Mesendoderm (in vitro differentiated cells): ENCODE measurements at regions not wholly inside any gene's neighbourhood (a gene's known extent, or its start where the extent isn't known, plus 50 kb on each side); places are given as distances from the start of the nearest gene placed in this dataset.

ENCODE experiments used
- DNase-seq: peaks from one replicate; pipeline ENCODE4 v3.0.0; 2013
- H2AK5ac ChIP-seq: 2 replicates; pipeline ENCODE4 v1.6.1; 2013; ENCODE audit warnings: low read length, inconsistent platforms
- H2BK120ac ChIP-seq: 2 replicates; pipeline ENCODE4 v1.6.1; 2013; ENCODE audit warnings: low read depth, mild to moderate bottlenecking, low read length, moderate library complexity, mixed read lengths
- H2BK15ac ChIP-seq: replicated peaks from 2 replicates; pipeline ENCODE4 v1.6.1; 2013; ENCODE audit warnings: low read depth, mild to moderate bottlenecking, moderate library complexity
- H2BK5ac ChIP-seq: 2 replicates; pipeline ENCODE4 v1.6.1; 2013; ENCODE audit warnings: low read length, inconsistent platforms
- H3K18ac ChIP-seq: 2 replicates; pipeline ENCODE4 v1.6.1; 2013; ENCODE audit warnings: mild to moderate bottlenecking, low read length, mixed read lengths
- H3K23ac ChIP-seq: one replicate; pipeline ENCODE4 v1.6.1; 2013; ENCODE audit warnings: low read length
- H3K27ac ChIP-seq: 2 replicates; pipeline ENCODE4 v1.5.1; 2013; ENCODE audit warnings: low read depth, mild to moderate bottlenecking, inconsistent platforms, low read length, moderate library complexity
- H3K27me3 ChIP-seq: 2 replicates; pipeline ENCODE4 v1.6.1; 2013; ENCODE audit warnings: low read length, control low read depth, mild to moderate bottlenecking, inconsistent platforms; ENCODE audit not compliant: insufficient read depth, poor library complexity
- H3K36me3 ChIP-seq: 2 replicates; pipeline ENCODE4 v1.6.1; 2013; ENCODE audit warnings: low read length, inconsistent platforms; ENCODE audit not compliant: control insufficient read depth, insufficient read depth
- H3K4ac ChIP-seq: one replicate; pipeline ENCODE4 v1.6.1; 2013; ENCODE audit warnings: low read depth, mild to moderate bottlenecking, low read length, moderate library complexity
- H3K4me1 ChIP-seq: 2 replicates; pipeline ENCODE4 v1.6.1; 2013; ENCODE audit warnings: low read depth, low read length, inconsistent platforms; ENCODE audit not compliant: control insufficient read depth
- H3K4me2 ChIP-seq: 2 replicates; pipeline ENCODE4 v1.6.1; 2013; ENCODE audit warnings: low read length
- H3K4me3 ChIP-seq: 2 replicates; pipeline ENCODE4 v1.5.1; 2013; ENCODE audit warnings: mild to moderate bottlenecking, low read length
- H3K56ac ChIP-seq: one replicate; pipeline ENCODE4 v1.6.1; 2013; ENCODE audit warnings: low read length
- H3K79me1 ChIP-seq: 2 replicates; pipeline ENCODE4 v1.6.1; 2013; ENCODE audit warnings: low read length, inconsistent platforms
- H3K79me2 ChIP-seq: 2 replicates; pipeline ENCODE4 v1.6.1; 2013; ENCODE audit warnings: mild to moderate bottlenecking, low read length; ENCODE audit not compliant: control insufficient read depth, insufficient read depth
- H3K9ac ChIP-seq: 2 replicates; pipeline ENCODE4 v1.6.1; 2013; ENCODE audit warnings: low read length, inconsistent platforms
- H4K5ac ChIP-seq: one replicate; pipeline ENCODE4 v1.6.1; 2013; ENCODE audit warnings: low read length
- H4K8ac ChIP-seq: one replicate; pipeline ENCODE4 v1.6.1; 2013; ENCODE audit warnings: low read depth, mild to moderate bottlenecking, control low read depth, low read length, moderate library complexity
- WGBS: extraction: QIAGEN DNeasy Blood & Tissue Kit; methylation state at CpG from one replicate; pipeline ENCODE4 v1.1.7; 2013; ENCODE audit warnings: low lambda C conversion rate, missing lambda C conversion rate; ENCODE audit not compliant: insufficient coverage; ENCODE audit errors: extremely low coverage; 5-methylcytosine and 5-hydroxymethylcytosine counted together

GRCh38 chr4:63583007-63583406 lies 826.2 kb downstream of the TECRL start:
- no peak overlapping the region for H3K9ac ChIP-seq
- H3K56ac ChIP-seq = no peak overlapping the region
- no peaks in the 10 kb centered on the region for H3K36me3 ChIP-seq
- H3K79me1 ChIP-seq = no peaks in the 10 kb centered on the region
- no peak for DNase-seq
- no peak overlapping the region for H3K23ac ChIP-seq
- no peak overlapping the region for H3K4me2 ChIP-seq
- H3K4me3 ChIP-seq = no peak overlapping the region
- H3K18ac ChIP-seq = no peak overlapping the region
- no peak overlapping the region for H4K8ac ChIP-seq
- no peaks in the 10 kb centered on the region for H3K79me2 ChIP-seq
- no peak overlapping the region for H3K4ac ChIP-seq
- no peak overlapping the region for H4K5ac ChIP-seq
- no peak overlapping the region for H2BK5ac ChIP-seq
- no peak overlapping the region for H3K27ac ChIP-seq
- no peak overlapping the region for H2AK5ac ChIP-seq
- H3K27me3 ChIP-seq = no peaks in the 10 kb centered on the region
- no peak overlapping the region for H2BK15ac ChIP-seq
- H2BK120ac ChIP-seq = no peak overlapping the region
- no peaks in the 10 kb centered on the region for H3K4me1 ChIP-seq

- Histone ChIP-seq H3K79me1 (no peaks in the 10 kb centered on the region), H2BK5ac (no peak overlapping the region), H3K23ac (no peak overlapping the region), H3K79me2 (no peaks in the 10 kb centered on the region), H3K18ac (no peak overlapping the region), H4K8ac (no peak overlapping the region), H3K56ac (no peak overlapping the region), H3K27me3 (no peaks in the 10 kb centered on the region), H3K27ac (no peak overlapping the region), H3K4me1 (no peaks in the 10 kb centered on the region), H3K4ac (no peak overlapping the region), H3K36me3 (no peaks in the 10 kb centered on the region), H4K5ac (no peak overlapping the region), H2BK15ac (no peak overlapping the region), H3K4me2 (no peak overlapping the region), H3K4me3 (no peak overlapping the region), H2AK5ac (no peak overlapping the region), H3K9ac (no peak overlapping the region), H2BK120ac (no peak overlapping the region)
- WGBS = no CpG with 5 or more reads among the region's 1 CpG
- no peak for DNase-seq
Measured at GRCh38 chr4:63580796-63581475, 828.3 kb downstream of the TECRL start.

GRCh38 chr4:63578383-63578782 lies 830.9 kb downstream of the TECRL start:
- Histone ChIP-seq H3K4me2 (no peak overlapping the region), H3K27ac (no peak overlapping the region), H3K56ac (no peak overlapping the region), H3K4me1 (no peaks in the 10 kb centered on the region), H3K4me3 (no peak overlapping the region), H3K27me3 (no peaks in the 10 kb centered on the region), H2BK5ac (no peak overlapping the region), H4K5ac (no peak overlapping the region), H2BK120ac (no peak overlapping the region), H4K8ac (no peak overlapping the region), H3K23ac (no peak overlapping the region), H3K36me3 (no peaks in the 10 kb centered on the region), H2AK5ac (no peak overlapping the region), H3K4ac (no peak overlapping the region), H3K18ac (no peak overlapping the region), H3K9ac (no peak overlapping the region), H3K79me1 (no peaks in the 10 kb centered on the region), H3K79me2 (no peaks in the 10 kb centered on the region), H2BK15ac (no peak overlapping the region)
- no peak for DNase-seq

GRCh38 chr4:63566658-63567057 lies 842.6 kb downstream of the TECRL start:
- Histone ChIP-seq H3K79me1 (no peaks in the 10 kb centered on the region), H2BK5ac (no peak overlapping the region)
- no CpG with 5 or more reads among the region's 2 CpGs for WGBS

GRCh38 chr4:63563288-63564014 lies 845.8 kb downstream of the TECRL start:
- Histone ChIP-seq H3K56ac (no peak overlapping the region), H4K5ac (no peak overlapping the region), H3K23ac (no peak overlapping the region), H3K79me1 (no peaks in the 10 kb centered on the region), H3K9ac (no peak overlapping the region), H3K27me3 (no peaks in the 10 kb centered on the region), H4K8ac (no peak overlapping the region), H3K4me2 (no peak overlapping the region), H3K4me1 (no peaks in the 10 kb centered on the region), H2BK120ac (no peak overlapping the region), H2AK5ac (no peak overlapping the region), H3K18ac (no peak overlapping the region), H3K79me2 (no peaks in the 10 kb centered on the region), H2BK5ac (no peak overlapping the region), H2BK15ac (no peak overlapping the region), H3K36me3 (no peaks in the 10 kb centered on the region), H3K4me3 (no peak overlapping the region), H3K4ac (no peak overlapping the region), H3K27ac (no peak overlapping the region)
- DNase-seq = peak; percentile 56
- WGBS = no CpG with 5 or more reads among the region's 4 CpGs

More at GRCh38 chr4:63566658-63567057, 842.6 kb downstream of the TECRL start:
- no peak overlapping the region for H3K27ac ChIP-seq
- H4K5ac ChIP-seq = no peak overlapping the region
- H3K4me3 ChIP-seq = no peak overlapping the region
- DNase-seq = peak; percentile 20
- no peak overlapping the region for H3K18ac ChIP-seq
- no peak overlapping the region for H3K4ac ChIP-seq
- H3K9ac ChIP-seq = no peak overlapping the region
- H3K23ac ChIP-seq = no peak overlapping the region
- no peaks in the 10 kb centered on the region for H3K27me3 ChIP-seq
- no peaks in the 10 kb centered on the region for H3K36me3 ChIP-seq
- no peak overlapping the region for H4K8ac ChIP-seq
- H2AK5ac ChIP-seq = no peak overlapping the region
- H3K56ac ChIP-seq = no peak overlapping the region
- no peaks in the 10 kb centered on the region for H3K4me1 ChIP-seq
- H2BK120ac ChIP-seq = no peak overlapping the region
- no peak overlapping the region for H3K4me2 ChIP-seq
- H3K79me2 ChIP-seq = no peaks in the 10 kb centered on the region
- H2BK15ac ChIP-seq = no peak overlapping the region

- H2AK5ac ChIP-seq = no peak overlapping the region
- no peak overlapping the region for H3K23ac ChIP-seq
- H3K18ac ChIP-seq = no peak overlapping the region
- H3K56ac ChIP-seq = no peak overlapping the region
- H4K8ac ChIP-seq = no peak overlapping the region
- no peaks in the 10 kb centered on the region for H3K4me1 ChIP-seq
- no peaks in the 10 kb centered on the region for H3K79me2 ChIP-seq
- H3K79me1 ChIP-seq = no peaks in the 10 kb centered on the region
- no peak overlapping the region for H4K5ac ChIP-seq
- H3K4me2 ChIP-seq = no peak overlapping the region
- no peaks in the 10 kb centered on the region for H3K27me3 ChIP-seq
- no peak overlapping the region for H2BK5ac ChIP-seq
- no peak overlapping the region for H3K4me3 ChIP-seq
- no peaks in the 10 kb centered on the region for H3K36me3 ChIP-seq
- H3K9ac ChIP-seq = no peak overlapping the region
- no peak overlapping the region for H2BK15ac ChIP-seq
- DNase-seq = no peak
- no peak overlapping the region for H3K27ac ChIP-seq
- no peak overlapping the region for H2BK120ac ChIP-seq
- no peak overlapping the region for H3K4ac ChIP-seq
Measured at GRCh38 chr4:63558709-63559108, 850.5 kb downstream of the TECRL start.
